ENCODE measurements at regions not wholly inside any gene's neighbourhood (a gene's known extent, or its start where the extent isn't known, plus 50 kb on each side); places are given as distances from the start of the nearest gene placed in this dataset.

DNA sequence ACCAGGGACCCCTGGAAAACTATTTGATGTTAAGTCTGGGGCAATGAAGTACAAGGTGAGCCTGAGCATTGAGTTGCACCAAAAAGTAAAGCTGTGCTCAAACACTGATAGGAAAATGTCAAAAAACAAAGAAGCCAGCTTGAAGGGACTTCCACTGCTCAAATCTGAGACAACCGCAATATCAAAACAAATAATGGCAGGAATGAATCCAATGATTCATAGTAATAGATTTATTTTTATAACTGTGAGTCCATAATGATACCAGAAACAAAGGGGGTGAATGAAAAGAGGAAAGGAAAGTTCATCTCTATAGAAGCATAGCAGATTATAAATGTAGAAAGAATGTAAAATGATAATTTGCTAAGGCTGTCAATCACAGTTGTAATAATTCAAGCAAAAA lies 237.3 kb upstream of the ZBTB20 start:
- H3K9ac ChIP-seq (ENCODE audit: low read length) = no peak overlapping the region
- H3K36me3 ChIP-seq (ENCODE audit: control insufficient read depth, insufficient read depth, low read length) = no peaks in the 10 kb centered on the region
- no peak overlapping the region for H3K4me3 ChIP-seq (ENCODE audit: low read length)
- no peaks in the 10 kb centered on the region for H3K4me1 ChIP-seq (ENCODE audit: control insufficient read depth, insufficient read depth, low read length)
- H3K27me3 ChIP-seq (ENCODE audit: control insufficient read depth, insufficient read depth, low read length) = no peaks in the 10 kb centered on the region
- no peak overlapping the region for H3K27ac ChIP-seq (ENCODE audit: low read depth, low read length)

DNA sequence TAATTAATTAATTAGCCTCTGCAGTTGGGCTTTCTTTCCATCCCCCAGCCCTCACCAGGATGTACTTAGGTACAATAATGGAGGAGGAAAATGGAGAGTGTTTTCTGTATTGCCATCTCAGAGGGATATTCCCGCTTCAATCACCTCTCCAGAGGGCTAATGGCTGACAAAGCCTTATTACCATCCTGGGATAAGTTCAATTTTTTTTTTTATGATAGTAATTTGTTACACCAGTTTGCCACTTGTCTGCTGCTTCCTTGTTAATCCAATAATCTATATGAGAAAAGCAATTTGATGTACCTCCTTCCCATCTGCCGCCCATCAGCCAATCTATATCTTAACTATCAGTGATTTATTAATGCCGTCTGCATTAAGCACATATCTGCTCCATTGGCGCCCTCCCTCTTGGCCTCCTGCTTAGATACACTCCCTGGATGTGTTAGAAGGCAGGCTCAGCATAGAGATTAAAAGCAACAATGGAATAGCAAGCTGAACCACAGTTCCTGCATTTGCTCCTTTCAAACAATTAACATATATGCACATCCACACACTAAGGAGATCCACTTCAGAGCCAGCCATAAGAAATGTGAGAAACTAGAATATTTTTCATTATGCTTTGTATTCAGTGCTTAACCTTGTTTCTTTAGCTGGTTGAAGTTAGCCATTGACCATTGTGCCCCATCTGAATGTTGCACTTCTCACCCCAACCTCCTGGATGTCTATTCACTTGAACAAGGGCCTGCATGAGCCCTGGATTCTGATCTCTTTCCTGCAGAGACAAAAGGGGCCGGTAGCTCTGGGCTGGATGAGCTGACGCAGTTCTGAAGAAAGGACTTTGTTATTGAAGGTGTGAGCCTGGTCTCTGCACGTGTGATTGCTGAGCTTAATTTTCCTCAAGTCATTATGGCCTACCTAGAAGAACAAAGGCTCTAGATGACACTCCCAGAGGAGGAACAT lies 237.3 kb upstream of the GAP43 start:
- no peaks in the 10 kb centered on the region for H3K27me3 ChIP-seq (ENCODE audit: control insufficient read depth, insufficient read depth, low read length)
- no peak overlapping the region for H3K9ac ChIP-seq (ENCODE audit: low read length)
- no peaks in the 10 kb centered on the region for H3K4me1 ChIP-seq (ENCODE audit: control insufficient read depth, insufficient read depth, low read length)
- no peak overlapping the region for H3K4me3 ChIP-seq (ENCODE audit: low read length)
- no peak overlapping the region for H3K27ac ChIP-seq (ENCODE audit: low read depth, low read length)
- no peaks in the 10 kb centered on the region for H3K36me3 ChIP-seq (ENCODE audit: control insufficient read depth, insufficient read depth, low read length)

GRCh38 chr3:115388166-115388565 lies 235.1 kb upstream of the GAP43 start:
- Histone ChIP-seq H3K4me3 (ENCODE audit: low read length) (no peak overlapping the region), H3K9ac (ENCODE audit: low read length) (no peak overlapping the region), H3K27ac (ENCODE audit: low read depth, low read length) (no peak overlapping the region), H3K27me3 (ENCODE audit: control insufficient read depth, insufficient read depth, low read length) (no peaks in the 10 kb centered on the region), H3K36me3 (ENCODE audit: control insufficient read depth, insufficient read depth, low read length) (no peaks in the 10 kb centered on the region), H3K4me1 (ENCODE audit: control insufficient read depth, insufficient read depth, low read length) (no peaks in the 10 kb centered on the region)

GRCh38 chr3:115388811-115389210 lies 234.5 kb upstream of the GAP43 start:
- Histone ChIP-seq H3K27ac (ENCODE audit: low read depth, low read length) (no peak overlapping the region), H3K4me3 (ENCODE audit: low read length) (no peak overlapping the region), H3K9ac (ENCODE audit: low read length) (no peak overlapping the region), H3K4me1 (ENCODE audit: control insufficient read depth, insufficient read depth, low read length) (no peaks in the 10 kb centered on the region), H3K27me3 (ENCODE audit: control insufficient read depth, insufficient read depth, low read length) (no peaks in the 10 kb centered on the region), H3K36me3 (ENCODE audit: control insufficient read depth, insufficient read depth, low read length) (no peaks in the 10 kb centered on the region)

GRCh38 chr3:115396801-115397200 lies 226.5 kb upstream of the GAP43 start:
- Histone ChIP-seq H3K27me3 (ENCODE audit: control insufficient read depth, insufficient read depth, low read length) (no peaks in the 10 kb centered on the region), H3K4me3 (ENCODE audit: low read length) (no peak overlapping the region), H3K36me3 (ENCODE audit: control insufficient read depth, insufficient read depth, low read length) (no peaks in the 10 kb centered on the region), H3K27ac (ENCODE audit: low read depth, low read length) (no peak overlapping the region), H3K4me1 (ENCODE audit: control insufficient read depth, insufficient read depth, low read length) (no peaks in the 10 kb centered on the region), H3K9ac (ENCODE audit: low read length) (no peak overlapping the region)

- no peaks in the 10 kb centered on the region for H3K4me1 ChIP-seq (ENCODE audit: control insufficient read depth, insufficient read depth, low read length)
- no peaks in the 10 kb centered on the region for H3K27me3 ChIP-seq (ENCODE audit: control insufficient read depth, insufficient read depth, low read length)
- H3K4me3 ChIP-seq (ENCODE audit: low read length) = no peak overlapping the region
- no peaks in the 10 kb centered on the region for H3K36me3 ChIP-seq (ENCODE audit: control insufficient read depth, insufficient read depth, low read length)
- H3K27ac ChIP-seq (ENCODE audit: low read depth, low read length) = no peak overlapping the region
- no peak overlapping the region for H3K9ac ChIP-seq (ENCODE audit: low read length)
These were observed 225.9 kb upstream of the GAP43 start for GRCh38 chr3:115397433-115397832.

GRCh38 chr3:115398506-115398905 lies 224.8 kb upstream of the GAP43 start:
- Histone ChIP-seq H3K4me1 (ENCODE audit: control insufficient read depth, insufficient read depth, low read length) (no peaks in the 10 kb centered on the region), H3K27ac (ENCODE audit: low read depth, low read length) (no peak overlapping the region), H3K9ac (ENCODE audit: low read length) (no peak overlapping the region), H3K4me3 (ENCODE audit: low read length) (no peak overlapping the region), H3K36me3 (ENCODE audit: control insufficient read depth, insufficient read depth, low read length) (no peaks in the 10 kb centered on the region), H3K27me3 (ENCODE audit: control insufficient read depth, insufficient read depth, low read length) (no peaks in the 10 kb centered on the region)

GRCh38 chr3:115399750-115400149 lies 223.6 kb upstream of the GAP43 start:
- H3K9ac ChIP-seq (ENCODE audit: low read length) = no peak overlapping the region
- H3K27ac ChIP-seq (ENCODE audit: low read depth, low read length) = no peak overlapping the region
- no peaks in the 10 kb centered on the region for H3K36me3 ChIP-seq (ENCODE audit: control insufficient read depth, insufficient read depth, low read length)
- H3K4me1 ChIP-seq (ENCODE audit: control insufficient read depth, insufficient read depth, low read length) = no peaks in the 10 kb centered on the region
- no peak overlapping the region for H3K4me3 ChIP-seq (ENCODE audit: low read length)
- H3K27me3 ChIP-seq (ENCODE audit: control insufficient read depth, insufficient read depth, low read length) = no peaks in the 10 kb centered on the region

GRCh38 chr3:115401298-115401697 lies 222.0 kb upstream of the GAP43 start:
- no peaks in the 10 kb centered on the region for H3K27me3 ChIP-seq (ENCODE audit: control insufficient read depth, insufficient read depth, low read length)
- no peaks in the 10 kb centered on the region for H3K36me3 ChIP-seq (ENCODE audit: control insufficient read depth, insufficient read depth, low read length)
- H3K4me3 ChIP-seq (ENCODE audit: low read length) = no peak overlapping the region
- H3K9ac ChIP-seq (ENCODE audit: low read length) = no peak overlapping the region
- no peaks in the 10 kb centered on the region for H3K4me1 ChIP-seq (ENCODE audit: control insufficient read depth, insufficient read depth, low read length)
- no peak overlapping the region for H3K27ac ChIP-seq (ENCODE audit: low read depth, low read length)

GRCh38 chr3:115401851-115402501 lies 221.3 kb upstream of the GAP43 start:
- Histone ChIP-seq H3K4me1 (ENCODE audit: control insufficient read depth, insufficient read depth, low read length) (no peaks in the 10 kb centered on the region), H3K27ac (ENCODE audit: low read depth, low read length) (no peak overlapping the region)

GRCh38 chr3:115402651-115403050 lies 220.7 kb upstream of the GAP43 start:
- H3K9ac ChIP-seq (ENCODE audit: low read length) = no peak overlapping the region
- H3K27me3 ChIP-seq (ENCODE audit: control insufficient read depth, insufficient read depth, low read length) = no peaks in the 10 kb centered on the region
- H3K4me3 ChIP-seq (ENCODE audit: low read length) = no peak overlapping the region
- H3K4me1 ChIP-seq (ENCODE audit: control insufficient read depth, insufficient read depth, low read length) = no peaks in the 10 kb centered on the region
- no peaks in the 10 kb centered on the region for H3K36me3 ChIP-seq (ENCODE audit: control insufficient read depth, insufficient read depth, low read length)
- no peak overlapping the region for H3K27ac ChIP-seq (ENCODE audit: low read depth, low read length)

More at GRCh38 chr3:115401851-115402501, 221.3 kb upstream of the GAP43 start:
- Histone ChIP-seq H3K9ac (ENCODE audit: low read length) (no peak overlapping the region), H3K4me3 (ENCODE audit: low read length) (no peak overlapping the region), H3K27me3 (ENCODE audit: control insufficient read depth, insufficient read depth, low read length) (no peaks in the 10 kb centered on the region), H3K36me3 (ENCODE audit: control insufficient read depth, insufficient read depth, low read length) (no peaks in the 10 kb centered on the region)

- Histone ChIP-seq H3K27me3 (ENCODE audit: control insufficient read depth, insufficient read depth, low read length) (no peaks in the 10 kb centered on the region), H3K4me3 (ENCODE audit: low read length) (no peak overlapping the region), H3K27ac (ENCODE audit: low read depth, low read length) (no peak overlapping the region), H3K9ac (ENCODE audit: low read length) (no peak overlapping the region), H3K4me1 (ENCODE audit: control insufficient read depth, insufficient read depth, low read length) (no peaks in the 10 kb centered on the region), H3K36me3 (ENCODE audit: control insufficient read depth, insufficient read depth, low read length) (no peaks in the 10 kb centered on the region)
These were observed 219.5 kb upstream of the GAP43 start for GRCh38 chr3:115403786-115404185.

All from rectal smooth muscle tissue (tissue), 1 donor.